ENCODE measurements at regions not wholly inside any gene's neighbourhood (a gene's known extent, or its start where the extent isn't known, plus 50 kb on each side); places are given as distances from the start of the nearest gene placed in this dataset.

DNA sequence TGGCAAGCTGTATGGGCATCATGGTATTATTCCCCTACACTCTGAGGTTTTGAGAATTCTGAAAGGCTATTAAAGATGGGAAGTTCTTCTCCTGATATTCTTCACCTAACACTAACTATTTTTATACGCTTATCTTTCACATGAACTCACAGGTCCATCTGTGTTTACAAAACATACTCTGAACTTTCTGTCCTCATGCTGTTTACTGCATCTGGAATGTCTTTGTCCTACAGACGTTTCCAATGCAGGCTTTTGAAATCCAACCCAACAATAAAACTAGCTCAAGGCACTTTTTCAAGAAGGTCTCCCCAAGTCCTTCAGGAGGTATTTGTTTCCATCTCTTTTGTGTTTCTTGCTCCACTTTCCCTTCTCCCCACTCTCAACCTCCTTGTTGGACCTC lies 60.5 kb upstream of the MLIP start:
- Histone ChIP-seq H2AFZ (ENCODE audit: low read length) (no peak overlapping the region), H4K20me1 (ENCODE audit: insufficient read depth, low read length, poor library complexity, severe bottlenecking) (no peaks in the 10 kb centered on the region), H3K27me3 (ENCODE audit: insufficient read depth, low read length, poor library complexity, severe bottlenecking) (no peaks in the 10 kb centered on the region), H3K36me3 (ENCODE audit: insufficient read depth, low read length) (no peaks in the 10 kb centered on the region), H3K4me3 (ENCODE audit: low read length, poor library complexity, severe bottlenecking) (no peak overlapping the region), H3K4me1 (ENCODE audit: insufficient read depth, low read length, poor library complexity, severe bottlenecking) (no peaks in the 10 kb centered on the region), H3F3A (ENCODE audit: low read depth) (no peaks in the 10 kb centered on the region), H3K4me2 (ENCODE audit: low read depth, low read length, poor library complexity, severe bottlenecking) (no peak overlapping the region), H3K9me3 (ENCODE audit: insufficient read depth, low read depth, low read length) (no peaks in the 10 kb centered on the region), H3K79me2 (ENCODE audit: insufficient read depth, low read length) (no peaks in the 10 kb centered on the region), H3K9ac (ENCODE audit: low read depth, low read length, poor library complexity, severe bottlenecking) (no peak overlapping the region), H3K9me2 (replicated peaks; ENCODE audit: low read depth, low read length) (no peaks in the 10 kb centered on the region)
- no peak for TF ChIP-seq EZH2phosphoT487 (IDR thresholded peaks at IDR 0.05; ENCODE audit: borderline replicate concordance)
- TF ChIP-seq, protein P1, sequence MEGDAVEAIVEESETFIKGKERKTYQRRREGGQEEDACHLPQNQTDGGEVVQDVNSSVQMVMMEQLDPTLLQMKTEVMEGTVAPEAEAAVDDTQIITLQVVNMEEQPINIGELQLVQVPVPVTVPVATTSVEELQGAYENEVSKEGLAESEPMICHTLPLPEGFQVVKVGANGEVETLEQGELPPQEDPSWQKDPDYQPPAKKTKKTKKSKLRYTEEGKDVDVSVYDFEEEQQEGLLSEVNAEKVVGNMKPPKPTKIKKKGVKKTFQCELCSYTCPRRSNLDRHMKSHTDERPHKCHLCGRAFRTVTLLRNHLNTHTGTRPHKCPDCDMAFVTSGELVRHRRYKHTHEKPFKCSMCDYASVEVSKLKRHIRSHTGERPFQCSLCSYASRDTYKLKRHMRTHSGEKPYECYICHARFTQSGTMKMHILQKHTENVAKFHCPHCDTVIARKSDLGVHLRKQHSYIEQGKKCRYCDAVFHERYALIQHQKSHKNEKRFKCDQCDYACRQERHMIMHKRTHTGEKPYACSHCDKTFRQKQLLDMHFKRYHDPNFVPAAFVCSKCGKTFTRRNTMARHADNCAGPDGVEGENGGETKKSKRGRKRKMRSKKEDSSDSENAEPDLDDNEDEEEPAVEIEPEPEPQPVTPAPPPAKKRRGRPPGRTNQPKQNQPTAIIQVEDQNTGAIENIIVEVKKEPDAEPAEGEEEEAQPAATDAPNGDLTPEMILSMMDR (conservative IDR thresholded peaks at IDR 0.05; ENCODE audit: low read length) = no peak

DNA sequence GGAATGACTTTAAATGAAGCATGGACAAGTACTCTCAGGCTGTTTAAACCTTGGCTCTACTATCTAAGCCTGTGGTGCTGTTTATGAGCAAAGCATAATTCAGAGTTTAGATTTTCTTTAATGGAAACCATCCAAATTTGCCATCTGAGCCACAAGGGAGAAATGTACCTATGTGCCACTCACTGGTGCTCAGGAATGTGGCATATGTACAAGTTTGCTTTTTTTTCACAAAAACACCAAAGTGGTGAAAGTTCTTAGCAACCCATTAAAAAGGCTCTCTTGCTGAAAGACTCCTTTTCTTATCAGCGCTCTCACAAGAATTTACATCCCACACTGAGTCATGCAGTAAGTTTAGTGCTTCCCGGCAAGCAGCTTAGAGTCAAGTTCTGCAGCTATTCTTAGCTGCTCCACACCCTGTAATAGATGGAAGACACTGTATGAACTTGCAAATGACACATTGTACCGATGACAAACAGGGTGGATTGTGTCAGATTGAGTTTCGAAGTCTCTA lies 57.3 kb upstream of the MLIP start:
- H2AFZ ChIP-seq (ENCODE audit: low read length) = no peak overlapping the region
- H3F3A ChIP-seq (ENCODE audit: low read depth) = no peaks in the 10 kb centered on the region
- no peaks in the 10 kb centered on the region for H3K79me2 ChIP-seq (ENCODE audit: insufficient read depth, low read length)
- H3K36me3 ChIP-seq (ENCODE audit: insufficient read depth, low read length) = no peaks in the 10 kb centered on the region
- H4K20me1 ChIP-seq (ENCODE audit: insufficient read depth, low read length, poor library complexity, severe bottlenecking) = no peaks in the 10 kb centered on the region
- no peaks in the 10 kb centered on the region for H3K27me3 ChIP-seq (ENCODE audit: insufficient read depth, low read length, poor library complexity, severe bottlenecking)
- no peaks in the 10 kb centered on the region for H3K9me3 ChIP-seq (ENCODE audit: insufficient read depth, low read depth, low read length)
- no peaks in the 10 kb centered on the region for H3K9me2 ChIP-seq (replicated peaks; ENCODE audit: low read depth, low read length)
- TF ChIP-seq, protein P1 (conservative IDR thresholded peaks at IDR 0.05; ENCODE audit: low read length) = no peak
- TF ChIP-seq EZH2phosphoT487 (IDR thresholded peaks at IDR 0.05; ENCODE audit: borderline replicate concordance) = no peak
- H3K4me3 ChIP-seq (ENCODE audit: low read length, poor library complexity, severe bottlenecking) = no peak overlapping the region
- no peak overlapping the region for H3K9ac ChIP-seq (ENCODE audit: low read depth, low read length, poor library complexity, severe bottlenecking)
- no peak overlapping the region for H3K4me2 ChIP-seq (ENCODE audit: low read depth, low read length, poor library complexity, severe bottlenecking)
- no peaks in the 10 kb centered on the region for H3K4me1 ChIP-seq (ENCODE audit: insufficient read depth, low read length, poor library complexity, severe bottlenecking)

DNA sequence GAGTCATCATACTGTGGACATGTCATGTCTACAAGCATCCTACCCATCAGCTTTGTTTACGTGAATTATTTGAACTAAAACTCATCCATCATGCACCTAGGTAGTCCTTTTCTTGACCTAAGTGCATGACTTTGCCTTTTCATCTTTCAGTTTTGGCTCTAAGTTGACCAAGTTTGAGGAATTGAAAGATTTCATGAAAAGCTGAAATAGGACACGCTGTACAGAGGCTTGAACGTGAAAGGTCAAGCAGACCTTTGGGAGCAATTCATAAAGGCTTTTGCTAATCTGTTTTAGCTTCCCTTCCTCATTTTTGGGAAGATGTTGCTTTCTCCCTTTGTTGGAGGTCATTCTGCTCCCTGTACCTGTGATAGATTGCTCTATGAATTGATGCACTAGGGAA lies 55.1 kb upstream of the MLIP start:
- H3K9me3 ChIP-seq (ENCODE audit: insufficient read depth, low read depth, low read length) = no peaks in the 10 kb centered on the region
- H3F3A ChIP-seq (ENCODE audit: low read depth) = no peaks in the 10 kb centered on the region
- H4K20me1 ChIP-seq (ENCODE audit: insufficient read depth, low read length, poor library complexity, severe bottlenecking) = no peaks in the 10 kb centered on the region
- H3K9ac ChIP-seq (ENCODE audit: low read depth, low read length, poor library complexity, severe bottlenecking) = no peak overlapping the region
- no peak overlapping the region for H2AFZ ChIP-seq (ENCODE audit: low read length)
- H3K4me1 ChIP-seq (ENCODE audit: insufficient read depth, low read length, poor library complexity, severe bottlenecking) = peaks cover 14% of the 10 kb centered on the region
- H3K9me2 ChIP-seq (replicated peaks; ENCODE audit: low read depth, low read length) = no peaks in the 10 kb centered on the region
- H3K27me3 ChIP-seq (ENCODE audit: insufficient read depth, low read length, poor library complexity, severe bottlenecking) = no peaks in the 10 kb centered on the region
- H3K36me3 ChIP-seq (ENCODE audit: insufficient read depth, low read length) = no peaks in the 10 kb centered on the region
- no peak overlapping the region for H3K4me3 ChIP-seq (ENCODE audit: low read length, poor library complexity, severe bottlenecking)
- no peak overlapping the region for H3K4me2 ChIP-seq (ENCODE audit: low read depth, low read length, poor library complexity, severe bottlenecking)
- H3K79me2 ChIP-seq (ENCODE audit: insufficient read depth, low read length) = no peaks in the 10 kb centered on the region
- TF ChIP-seq EZH2phosphoT487 (IDR thresholded peaks at IDR 0.05; ENCODE audit: borderline replicate concordance) = no peak
- TF ChIP-seq, protein P1 (conservative IDR thresholded peaks at IDR 0.05; ENCODE audit: low read length) = no peak

Measured in Loucy (cell line).